C4-2B (cell line): ENCODE measurements at regions not wholly inside any gene's neighbourhood (a gene's known extent, or its start where the extent isn't known, plus 50 kb on each side); places are given as distances from the start of the nearest gene placed in this dataset.

Source experiments
- H3K27ac ChIP-seq: fragments of 450-650 bp; 2 replicates; pipeline ENCODE4 v1.5.1; 2017
- ZFX ChIP-seq: fragments of 450-650 bp; IDR thresholded peaks from 2 replicates; pipeline ENCODE4 v1.6.1; 2017
- TF ChIP-seq, protein P1 (sequence below): fragments of 450-650 bp; conservative IDR thresholded peaks from 2 replicates; pipeline ENCODE4 v1.5.1; 2017; ENCODE audit warnings: mild to moderate bottlenecking

DNA sequence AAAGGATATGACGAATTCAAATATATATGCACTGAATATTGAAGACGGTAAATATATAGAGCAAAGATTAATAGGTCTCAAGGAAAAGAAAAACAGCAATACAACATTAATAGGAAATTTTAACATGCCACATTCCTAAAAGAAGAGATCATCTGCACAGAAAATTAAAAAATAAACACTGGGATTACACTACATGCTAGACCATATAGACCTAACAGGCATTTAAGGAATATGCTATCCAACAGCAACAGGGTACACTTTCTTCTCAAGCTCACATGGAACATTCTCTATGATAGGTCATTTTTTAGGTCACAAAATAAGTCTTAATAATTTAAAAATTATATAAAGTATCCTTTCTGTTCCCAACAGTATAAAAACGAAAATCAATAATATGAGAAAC is 1038.3 kb downstream of the KCNT2 start:
- no peak for TF ChIP-seq ZFX
- TF ChIP-seq, protein P1, sequence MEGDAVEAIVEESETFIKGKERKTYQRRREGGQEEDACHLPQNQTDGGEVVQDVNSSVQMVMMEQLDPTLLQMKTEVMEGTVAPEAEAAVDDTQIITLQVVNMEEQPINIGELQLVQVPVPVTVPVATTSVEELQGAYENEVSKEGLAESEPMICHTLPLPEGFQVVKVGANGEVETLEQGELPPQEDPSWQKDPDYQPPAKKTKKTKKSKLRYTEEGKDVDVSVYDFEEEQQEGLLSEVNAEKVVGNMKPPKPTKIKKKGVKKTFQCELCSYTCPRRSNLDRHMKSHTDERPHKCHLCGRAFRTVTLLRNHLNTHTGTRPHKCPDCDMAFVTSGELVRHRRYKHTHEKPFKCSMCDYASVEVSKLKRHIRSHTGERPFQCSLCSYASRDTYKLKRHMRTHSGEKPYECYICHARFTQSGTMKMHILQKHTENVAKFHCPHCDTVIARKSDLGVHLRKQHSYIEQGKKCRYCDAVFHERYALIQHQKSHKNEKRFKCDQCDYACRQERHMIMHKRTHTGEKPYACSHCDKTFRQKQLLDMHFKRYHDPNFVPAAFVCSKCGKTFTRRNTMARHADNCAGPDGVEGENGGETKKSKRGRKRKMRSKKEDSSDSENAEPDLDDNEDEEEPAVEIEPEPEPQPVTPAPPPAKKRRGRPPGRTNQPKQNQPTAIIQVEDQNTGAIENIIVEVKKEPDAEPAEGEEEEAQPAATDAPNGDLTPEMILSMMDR, result no peak
- no peak overlapping the region for H3K27ac ChIP-seq

DNA sequence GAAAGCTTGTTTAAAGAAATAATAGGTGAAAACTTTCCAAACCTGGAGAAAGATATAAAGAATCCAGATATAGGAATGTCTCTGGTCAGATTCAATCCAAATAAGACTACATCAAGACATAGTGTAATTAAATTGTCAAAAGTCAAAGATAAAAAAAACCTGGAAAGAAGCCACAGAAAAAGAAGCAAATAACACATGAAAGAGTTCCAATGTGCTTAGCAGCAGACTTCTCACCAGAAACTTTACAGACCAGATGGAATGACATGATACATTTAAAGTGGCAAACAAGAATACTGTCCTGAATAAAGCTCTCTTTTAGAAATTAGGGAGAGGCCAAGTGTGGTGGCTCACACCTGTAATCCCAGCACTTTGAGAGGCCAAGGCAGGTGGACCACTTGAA is 1039.9 kb downstream of the KCNT2 start:
- TF ChIP-seq, protein P1, result no peak
- no peak for TF ChIP-seq ZFX
- no peak overlapping the region for H3K27ac ChIP-seq

DNA sequence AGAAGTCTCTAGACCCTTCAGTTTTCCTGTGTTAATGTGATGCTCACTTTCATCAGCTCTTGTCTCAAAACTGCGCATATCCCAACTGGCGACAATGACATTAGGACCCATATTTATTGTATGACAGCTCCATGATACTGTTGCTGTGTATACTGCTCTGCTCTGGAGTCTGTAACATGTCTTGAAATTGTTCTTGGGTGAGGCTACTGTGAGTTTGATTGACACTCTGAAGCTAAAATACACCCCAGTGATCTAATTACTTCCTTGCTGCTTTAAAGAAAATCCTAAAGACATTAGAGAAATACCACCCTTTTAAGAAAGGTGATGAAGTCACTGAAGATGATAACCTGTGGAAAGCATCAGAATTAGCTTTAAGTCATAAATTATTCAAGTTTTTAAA is 1046.2 kb downstream of the KCNT2 start:
- H3K27ac ChIP-seq, result no peak overlapping the region
- TF ChIP-seq, protein P1, result no peak
- no peak for TF ChIP-seq ZFX

DNA sequence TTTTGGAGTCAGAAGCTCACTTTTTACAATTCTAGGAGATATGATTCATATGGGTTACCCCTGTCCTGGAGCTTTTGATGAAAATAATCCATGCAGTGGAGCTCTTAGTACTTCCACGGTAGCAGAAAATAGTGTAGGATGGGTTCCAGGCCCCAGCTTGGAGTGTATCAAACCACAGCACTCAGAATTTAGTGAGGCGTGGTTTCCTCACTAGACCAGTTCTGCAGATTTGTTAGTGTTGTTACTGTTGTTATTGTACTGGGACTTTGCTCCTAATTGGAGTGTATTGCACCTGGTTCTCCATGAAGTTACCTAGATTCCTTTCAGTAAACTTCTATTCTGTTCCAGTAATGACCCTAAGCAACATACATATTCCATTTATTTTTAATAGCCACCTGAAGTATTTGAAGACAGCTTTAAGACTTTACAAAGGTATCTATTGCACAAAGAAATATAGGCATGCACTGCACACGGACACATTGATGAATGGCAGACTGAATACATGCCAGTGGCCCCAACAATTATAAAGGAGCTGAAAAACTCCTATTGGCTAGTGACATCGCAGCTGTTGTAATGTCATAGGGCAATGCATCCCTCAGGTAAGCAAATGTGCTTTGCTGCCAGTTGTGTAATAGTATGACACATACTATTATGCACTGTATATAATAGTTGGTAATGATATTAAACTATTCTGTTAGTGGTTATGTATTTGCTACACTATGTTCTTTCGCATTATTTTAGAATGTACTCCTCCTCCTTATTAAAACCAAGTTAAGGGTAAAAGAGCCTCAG is 1058.0 kb downstream of the KCNT2 start:
- H3K27ac ChIP-seq, result no peak overlapping the region
- TF ChIP-seq ZFX, result no peak
- TF ChIP-seq, protein P1, result no peak

DNA sequence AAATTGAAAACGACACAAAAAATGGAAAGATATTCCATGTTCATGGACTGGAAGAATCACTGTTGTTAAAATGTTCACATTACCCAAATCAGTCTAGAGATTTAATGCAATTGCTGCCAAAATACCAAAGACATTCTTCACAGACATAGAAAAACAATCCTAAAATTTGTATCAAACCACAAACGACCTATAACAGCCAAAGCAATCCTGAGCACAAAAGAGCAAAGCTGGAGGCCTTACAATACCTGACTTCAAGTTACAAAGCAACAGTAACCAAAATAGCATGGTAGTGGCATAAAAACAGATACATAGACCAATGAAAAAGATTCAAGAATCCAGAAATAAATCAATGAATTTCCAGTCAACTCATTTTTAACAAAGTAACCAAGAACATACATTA is 1077.3 kb downstream of the KCNT2 start:
- TF ChIP-seq ZFX, result no peak
- TF ChIP-seq, protein P1, result no peak

DNA sequence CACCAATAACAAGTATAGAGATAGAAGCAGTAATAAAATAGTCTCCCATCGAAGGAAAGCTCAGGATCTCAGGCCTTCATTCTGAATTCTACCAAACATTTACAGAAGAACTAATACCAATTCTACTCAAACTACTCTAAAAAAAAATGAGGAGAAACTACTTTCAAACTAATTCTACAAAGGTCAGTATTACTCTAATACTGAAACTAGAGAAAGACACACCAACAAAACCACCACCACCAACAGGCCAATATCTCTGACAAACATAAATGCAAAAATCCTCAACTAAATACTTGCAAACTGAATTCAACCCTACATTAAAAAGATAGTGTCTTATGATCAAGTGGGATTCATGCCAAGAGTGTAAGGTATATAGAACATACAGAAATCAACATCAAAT is 1078.4 kb downstream of the KCNT2 start:
- TF ChIP-seq ZFX, result no peak
- TF ChIP-seq, protein P1, result no peak
- no peak overlapping the region for H3K27ac ChIP-seq

More for the DNA sequence above, 1077.3 kb downstream of the KCNT2 start:
- H3K27ac ChIP-seq, result no peak overlapping the region

DNA sequence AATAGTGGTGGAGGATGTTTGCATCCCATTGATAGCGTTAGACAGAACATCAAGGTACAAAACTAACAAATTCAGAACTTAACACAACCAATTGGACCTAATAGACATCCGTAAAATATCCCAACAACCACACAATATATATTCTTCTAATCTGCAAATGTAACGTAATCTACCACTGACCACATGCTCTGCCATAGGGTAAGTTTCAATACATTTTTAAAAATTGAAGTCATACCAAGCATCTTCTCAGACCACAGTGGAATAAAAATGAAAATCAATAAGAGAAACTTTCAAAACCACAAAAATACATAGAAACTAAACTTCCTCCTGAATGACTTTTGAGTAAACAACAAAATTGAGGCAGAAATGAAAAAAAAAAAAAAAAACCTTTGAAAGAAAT is 1087.5 kb downstream of the KCNT2 start:
- no peak overlapping the region for H3K27ac ChIP-seq
- TF ChIP-seq, protein P1, result no peak
- TF ChIP-seq ZFX, result no peak
